GM12875 (cell line): ENCODE measurements at regions not wholly inside any gene's neighbourhood (a gene's known extent, or its start where the extent isn't known, plus 50 kb on each side); places are given as distances from the start of the nearest gene placed in this dataset.

Source experiments
- H3K4me3 ChIP-seq: one replicate; pipeline ENCODE4 v1.5.1; 2011; ENCODE audit warnings: low read depth, low read length, control low read depth
- CTCF ChIP-seq: IDR thresholded peaks from 2 replicates; pipeline ENCODE4 v1.5.1; 2011; ENCODE audit warnings: low read depth, mild to moderate bottlenecking, control low read depth, inconsistent platforms, low read length, moderate library complexity, borderline replicate concordance; ENCODE audit not compliant: insufficient read depth

DNA sequence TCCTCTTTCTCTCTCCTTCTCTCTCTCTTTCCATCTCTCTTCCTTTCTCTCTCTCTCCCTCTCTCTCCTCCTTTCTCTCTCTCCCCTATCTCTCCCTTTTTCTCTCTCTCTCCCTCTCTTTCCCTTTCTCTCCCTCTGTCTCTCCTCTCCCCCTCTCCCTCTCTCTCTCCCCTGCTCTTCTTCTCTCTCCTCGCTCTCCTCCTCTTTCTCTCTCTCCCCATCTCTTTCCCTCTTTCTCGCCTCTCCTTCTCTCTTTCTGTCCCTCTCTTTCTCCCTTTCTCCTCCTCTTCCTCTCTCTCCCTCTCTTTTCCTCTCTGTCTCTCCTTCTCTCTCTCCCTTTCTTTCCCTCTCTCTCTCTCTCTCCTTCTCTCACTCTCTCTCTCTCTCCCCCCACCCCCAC is 196.6 kb downstream of the UQCRFS1 start:
- no peak overlapping the region for H3K4me3 ChIP-seq
- TF ChIP-seq CTCF = no peak

DNA sequence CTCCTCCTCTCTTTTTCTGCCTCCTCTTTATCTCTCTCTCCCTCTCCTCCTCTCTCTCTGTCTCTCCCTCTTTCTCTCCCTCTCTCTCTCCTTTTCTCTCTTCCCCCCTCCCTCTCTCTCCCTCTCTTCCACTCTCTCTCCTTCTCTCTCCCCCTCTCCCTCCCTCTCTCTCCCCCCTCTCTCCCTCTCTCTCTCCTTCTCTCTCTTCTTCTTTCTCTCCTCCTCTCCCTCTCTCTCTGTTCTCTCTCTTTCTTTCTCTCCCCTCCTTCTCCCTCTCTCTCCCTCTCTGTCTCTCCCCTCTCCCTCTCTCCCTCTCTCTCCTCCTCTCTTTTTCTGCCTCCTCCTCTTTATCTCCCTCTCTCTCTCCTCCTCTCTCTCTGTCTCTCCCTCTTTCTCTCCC is 197.4 kb downstream of the UQCRFS1 start:
- TF ChIP-seq CTCF = no peak
- no peak overlapping the region for H3K4me3 ChIP-seq

- no peak for TF ChIP-seq CTCF
- no peak overlapping the region for H3K4me3 ChIP-seq
Observed at GRCh38 chr19:29014857-29015436, 198.0 kb downstream of the UQCRFS1 start.

DNA sequence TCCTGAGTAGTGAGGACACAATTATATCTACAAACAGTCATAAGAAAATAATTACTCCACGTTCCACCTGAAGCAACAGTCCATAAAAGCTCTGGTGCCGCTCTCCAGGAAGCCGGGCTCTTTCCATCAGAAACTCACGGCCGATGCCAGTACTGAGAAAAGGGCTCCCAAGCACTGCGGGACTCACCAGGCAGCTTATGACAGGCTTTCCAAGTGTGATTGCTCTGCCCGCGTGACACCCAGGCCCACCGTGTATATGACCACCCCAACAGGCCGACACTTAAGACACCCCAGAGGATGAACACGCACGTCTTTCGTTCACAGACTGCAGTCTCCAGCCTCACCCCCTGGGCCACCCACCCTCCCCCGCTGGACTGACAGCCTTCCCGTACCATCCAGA is 199.0 kb downstream of the UQCRFS1 start:
- H3K4me3 ChIP-seq = no peak overlapping the region
- no peak for TF ChIP-seq CTCF

- no peak for TF ChIP-seq CTCF
- no peak overlapping the region for H3K4me3 ChIP-seq
Observed at GRCh38 chr19:29013325-29013724, 199.6 kb downstream of the UQCRFS1 start.

GRCh38 chr19:29012457-29012856 is 200.5 kb downstream of the UQCRFS1 start:
- H3K4me3 ChIP-seq = no peak overlapping the region
- TF ChIP-seq CTCF = no peak

GRCh38 chr19:29010276-29010675 is 202.7 kb downstream of the UQCRFS1 start:
- no peak for TF ChIP-seq CTCF
- no peak overlapping the region for H3K4me3 ChIP-seq
